Trophoblast cell (in vitro differentiated cells and primary cell): ENCODE measurements at regions not wholly inside any gene's neighbourhood (a gene's known extent, or its start where the extent isn't known, plus 50 kb on each side); places are given as distances from the start of the nearest gene placed in this dataset.

ENCODE experiments used
- DNase-seq, 2 donors: peaks; one replicate each; pipeline ENCODE4 v3.0.0-alpha.2; 2016
- H2AFZ ChIP-seq: 2 replicates; pipeline ENCODE4 v1.6.1; 2013; ENCODE audit warnings: low read length, moderate library complexity, mild to moderate bottlenecking; ENCODE audit not compliant: insufficient read depth, poor library complexity
- H2AK5ac ChIP-seq: 2 replicates; pipeline ENCODE4 v1.6.1; 2013; ENCODE audit warnings: mild to moderate bottlenecking, low read length
- H2BK120ac ChIP-seq: 2 replicates; pipeline ENCODE4 v1.6.1; 2013; ENCODE audit warnings: low read length, mild to moderate bottlenecking, moderate library complexity; ENCODE audit not compliant: insufficient read depth, poor library complexity
- H2BK12ac ChIP-seq: 2 replicates; pipeline ENCODE4 v1.6.1; 2013; ENCODE audit warnings: mild to moderate bottlenecking, low read length, moderate library complexity
- H2BK5ac ChIP-seq: 2 replicates; pipeline ENCODE4 v1.6.1; 2013; ENCODE audit warnings: low read length, low read depth, moderate library complexity, mild to moderate bottlenecking; ENCODE audit not compliant: poor library complexity
- H3K14ac ChIP-seq: 2 replicates; pipeline ENCODE4 v1.6.1; 2013; ENCODE audit warnings: mild to moderate bottlenecking, low read length
- H3K18ac ChIP-seq: 2 replicates; pipeline ENCODE4 v1.6.1; 2013; ENCODE audit warnings: mild to moderate bottlenecking, low read length
- H3K23ac ChIP-seq: 2 replicates; pipeline ENCODE4 v1.6.1; 2013; ENCODE audit warnings: low read length
- H3K27ac ChIP-seq: 2 replicates; pipeline ENCODE4 v1.5.1; 2013; ENCODE audit warnings: low read depth, mild to moderate bottlenecking, inconsistent platforms, low read length, moderate library complexity
- H3K27me3 ChIP-seq: 2 replicates; pipeline ENCODE4 v1.6.1; 2013; ENCODE audit warnings: inconsistent platforms, mild to moderate bottlenecking, low read length, moderate library complexity; ENCODE audit not compliant: insufficient read depth
- H3K36me3 ChIP-seq, 2 experiments: 1 replicate in 1 of 2; 2 replicates in 1 of 2; pipeline ENCODE4 v1.6.1; 2013; ENCODE audit warnings: low read length in 2 of 2, mild to moderate bottlenecking in 2 of 2, moderate library complexity in 1 of 2; ENCODE audit not compliant: insufficient read depth in 2 of 2, control insufficient read depth in 1 of 2
- H3K4ac ChIP-seq: 2 replicates; pipeline ENCODE4 v1.6.1; 2013; ENCODE audit warnings: low read depth, mild to moderate bottlenecking, low read length, moderate library complexity
- H3K4me1 ChIP-seq, 2 experiments: 1 replicate in 1 of 2; 2 replicates in 1 of 2; pipeline ENCODE4 v1.6.1; 2013; ENCODE audit warnings: low read length in 2 of 2, mild to moderate bottlenecking in 2 of 2, moderate library complexity in 1 of 2; ENCODE audit not compliant: insufficient read depth in 2 of 2, control insufficient read depth in 1 of 2
- H3K4me2 ChIP-seq: 2 replicates; pipeline ENCODE4 v1.6.1; 2013; ENCODE audit warnings: inconsistent platforms, mild to moderate bottlenecking, low read length, moderate library complexity
- H3K4me3 ChIP-seq: 2 replicates; pipeline ENCODE4 v1.5.1; 2013; ENCODE audit warnings: mild to moderate bottlenecking, low read depth, low read length, inconsistent platforms
- H3K79me1 ChIP-seq: one replicate; pipeline ENCODE4 v1.6.1; 2013; ENCODE audit warnings: low read length
- H3K79me2 ChIP-seq: 2 replicates; pipeline ENCODE4 v1.6.1; 2013; ENCODE audit warnings: low read length, mild to moderate bottlenecking; ENCODE audit not compliant: control insufficient read depth, insufficient read depth, poor library complexity
- H3K9ac ChIP-seq: 2 replicates; pipeline ENCODE4 v1.6.1; 2013; ENCODE audit warnings: mild to moderate bottlenecking, low read length
- H3K9me3 ChIP-seq: 2 replicates; pipeline ENCODE4 v1.6.1; 2013; ENCODE audit warnings: low read depth, mild to moderate bottlenecking, control low read depth, inconsistent platforms, low read length; ENCODE audit not compliant: insufficient read depth
- H4K12ac ChIP-seq: 2 replicates; pipeline ENCODE4 v1.6.1; 2013; ENCODE audit warnings: low read depth, mild to moderate bottlenecking, low read length, moderate library complexity
- H4K8ac ChIP-seq: 2 replicates; pipeline ENCODE4 v1.6.1; 2013; ENCODE audit warnings: low read depth, mild to moderate bottlenecking, low read length, moderate library complexity
- H4K91ac ChIP-seq: one replicate; pipeline ENCODE4 v1.6.1; 2013; ENCODE audit warnings: low read depth, mild to moderate bottlenecking, low read length, moderate library complexity
- WGBS: extraction: QIAGEN DNeasy Blood & Tissue Kit; methylation state at CpG from one replicate; pipeline ENCODE4 v1.1.7; 2013; ENCODE audit warnings: missing lambda C conversion rate; ENCODE audit not compliant: insufficient read length, insufficient coverage; ENCODE audit errors: extremely low coverage; 5-methylcytosine and 5-hydroxymethylcytosine counted together

DNA sequence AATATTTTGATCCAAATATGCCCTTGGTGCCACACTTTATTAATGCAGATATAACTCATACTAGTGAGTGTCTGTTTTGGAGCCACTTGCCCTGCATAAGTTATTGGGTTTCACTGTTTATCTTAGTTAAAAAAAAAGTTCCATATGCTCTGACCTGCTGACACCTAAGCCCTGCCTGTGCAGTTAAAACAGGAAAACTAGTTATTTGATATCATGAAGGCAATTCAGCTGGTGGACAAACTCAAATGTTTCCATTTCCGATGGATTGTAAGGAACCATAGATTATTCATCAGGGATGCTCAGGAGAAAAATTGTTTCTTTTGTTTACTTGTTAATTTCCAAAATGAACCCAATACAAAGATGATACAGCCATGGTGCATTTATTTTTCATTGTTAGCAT, 68.3 kb downstream of the NR2F2 start:
- Histone ChIP-seq H3K27me3 (no peaks in the 10 kb centered on the region), H2BK5ac (no peak overlapping the region), H3K79me1 (no peaks in the 10 kb centered on the region), H3K36me3 (no peaks in the 10 kb centered on the region), H4K91ac (no peak overlapping the region), H3K4me1 (no peaks in the 10 kb centered on the region), H3K14ac (no peak overlapping the region), H3K9me3 (no peaks in the 10 kb centered on the region), H3K23ac (no peak overlapping the region), H3K4me2 (no peak overlapping the region), H3K4me3 (no peak overlapping the region), H2AK5ac (no peak overlapping the region), H4K8ac (no peak overlapping the region), H3K27ac (no peak overlapping the region), H2BK120ac (no peak overlapping the region), H3K9ac (no peak overlapping the region), H4K12ac (no peak overlapping the region), H2BK12ac (no peak overlapping the region), H3K79me2 (no peaks in the 10 kb centered on the region), H3K18ac (no peak overlapping the region), H2AFZ (no peak overlapping the region), H3K4ac (no peak overlapping the region)
- no CpG with 5 or more reads among the region's 1 CpG for WGBS
- DNase-seq: no peak

DNA sequence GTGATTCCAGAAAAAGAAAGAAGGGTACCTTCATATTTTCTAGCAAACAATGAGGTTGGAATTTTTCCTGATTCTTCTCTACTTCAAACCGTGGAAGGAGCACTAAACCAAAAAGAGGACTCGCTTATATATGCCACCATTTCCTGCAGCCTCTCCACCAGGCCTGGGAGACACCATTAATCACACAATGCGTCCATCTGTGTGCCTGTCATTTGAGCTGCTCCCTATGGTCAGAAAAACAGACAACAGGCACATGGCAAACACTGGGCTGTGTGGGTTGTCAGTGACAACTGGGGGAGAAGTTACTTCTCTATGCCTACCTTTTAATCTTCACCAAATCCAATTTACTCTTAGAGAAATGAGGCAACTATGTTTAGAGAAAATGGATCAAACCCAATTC, 71.9 kb downstream of the NR2F2 start:
- H3K27ac ChIP-seq: no peak overlapping the region
- no peaks in the 10 kb centered on the region for H3K9me3 ChIP-seq
- H4K91ac ChIP-seq: no peak overlapping the region
- H2AK5ac ChIP-seq: no peak overlapping the region
- no peak overlapping the region for H3K4me2 ChIP-seq
- no peaks in the 10 kb centered on the region for H3K79me2 ChIP-seq
- no peak overlapping the region for H2AFZ ChIP-seq
- H3K14ac ChIP-seq: no peak overlapping the region
- no peak overlapping the region for H3K9ac ChIP-seq
- no peak overlapping the region for H3K4ac ChIP-seq
- H4K12ac ChIP-seq: no peak overlapping the region
- no CpG with 5 or more reads among the region's 3 CpGs for WGBS
- no peak for DNase-seq
- H3K4me1 ChIP-seq: no peaks in the 10 kb centered on the region
- no peak overlapping the region for H4K8ac ChIP-seq
- H3K18ac ChIP-seq: no peak overlapping the region
- no peak overlapping the region for H3K23ac ChIP-seq
- no peaks in the 10 kb centered on the region for H3K36me3 ChIP-seq
- H3K4me3 ChIP-seq: no peak overlapping the region
- H2BK5ac ChIP-seq: no peak overlapping the region
- no peak overlapping the region for H2BK12ac ChIP-seq
- no peaks in the 10 kb centered on the region for H3K79me1 ChIP-seq
- no peaks in the 10 kb centered on the region for H3K27me3 ChIP-seq
- H2BK120ac ChIP-seq: no peak overlapping the region

GRCh38 chr15:96403071-96403470, 72.6 kb downstream of the NR2F2 start:
- no peak overlapping the region for H3K4me2 ChIP-seq
- no CpG with 5 or more reads among the region's 1 CpG for WGBS
- H3K79me1 ChIP-seq: no peaks in the 10 kb centered on the region
- H4K8ac ChIP-seq: no peak overlapping the region
- H3K9me3 ChIP-seq: no peaks in the 10 kb centered on the region
- H3K36me3 ChIP-seq: no peaks in the 10 kb centered on the region
- no peak overlapping the region for H2BK12ac ChIP-seq
- H3K79me2 ChIP-seq: no peaks in the 10 kb centered on the region
- no peak overlapping the region for H2BK120ac ChIP-seq
- H3K27me3 ChIP-seq: peaks cover 5% of the 10 kb centered on the region
- no peak for DNase-seq
- no peak overlapping the region for H3K4me3 ChIP-seq
- H4K91ac ChIP-seq: no peak overlapping the region
- H2AFZ ChIP-seq: no peak overlapping the region
- H3K27ac ChIP-seq: no peak overlapping the region
- no peak overlapping the region for H2AK5ac ChIP-seq
- H3K23ac ChIP-seq: no peak overlapping the region
- H2BK5ac ChIP-seq: no peak overlapping the region
- no peak overlapping the region for H3K4ac ChIP-seq
- H3K4me1 ChIP-seq: no peaks in the 10 kb centered on the region
- H3K14ac ChIP-seq: no peak overlapping the region
- H3K9ac ChIP-seq: no peak overlapping the region
- H4K12ac ChIP-seq: no peak overlapping the region
- H3K18ac ChIP-seq: no peak overlapping the region

GRCh38 chr15:96403932-96404331, 73.4 kb downstream of the NR2F2 start:
- DNase-seq: no peak
- no peak overlapping the region for H3K14ac ChIP-seq
- no peak overlapping the region for H3K4me3 ChIP-seq
- H2AFZ ChIP-seq: no peak overlapping the region
- no peaks in the 10 kb centered on the region for H3K79me1 ChIP-seq
- H3K23ac ChIP-seq: no peak overlapping the region
- no peak overlapping the region for H3K4ac ChIP-seq
- H3K36me3 ChIP-seq: no peaks in the 10 kb centered on the region
- no peak overlapping the region for H2BK5ac ChIP-seq
- H3K27ac ChIP-seq: no peak overlapping the region
- no peak overlapping the region for H2BK120ac ChIP-seq
- no peak overlapping the region for H2BK12ac ChIP-seq
- H3K79me2 ChIP-seq: no peaks in the 10 kb centered on the region
- no peak overlapping the region for H3K4me2 ChIP-seq
- WGBS: no CpG with 5 or more reads among the region's 1 CpG
- no peak overlapping the region for H3K9ac ChIP-seq
- H4K91ac ChIP-seq: no peak overlapping the region
- H3K9me3 ChIP-seq: no peaks in the 10 kb centered on the region
- no peaks in the 10 kb centered on the region for H3K4me1 ChIP-seq
- H4K12ac ChIP-seq: no peak overlapping the region
- H2AK5ac ChIP-seq: no peak overlapping the region
- no peak overlapping the region for H4K8ac ChIP-seq
- peaks cover 12% of the 10 kb centered on the region for H3K27me3 ChIP-seq
- H3K18ac ChIP-seq: no peak overlapping the region
